ENCODE measurements at regions not wholly inside any gene's neighbourhood (a gene's known extent, or its start where the extent isn't known, plus 50 kb on each side); places are given as distances from the start of the nearest gene placed in this dataset.
"Not testable (repeated sequence)": the region's sequence is repeated elsewhere in the genome, so short reads cannot be mapped to it uniquely, and the experiment has no call there.

- no peak for DNase-seq (ENCODE audit: low spot score)
Measured at GRCh38 chr16:31754998-31755615, 118.5 kb upstream of the ZNF267 start.

- DNase-seq (ENCODE audit: low spot score), result no peak
Measured at GRCh38 chr16:31764103-31764502, 109.5 kb upstream of the ZNF267 start.

GRCh38 chr16:31767267-31767666, 106.3 kb upstream of the ZNF267 start:
- no peak for DNase-seq (ENCODE audit: low spot score)

GRCh38 chr16:31780342-31780741, 93.3 kb upstream of the ZNF267 start:
- DNase-seq (ENCODE audit: low spot score), result no peak

GRCh38 chr16:31785126-31785525, 88.5 kb upstream of the ZNF267 start:
- DNase-seq (ENCODE audit: low spot score), result no peak

GRCh38 chr16:31807086-31807485, 66.5 kb upstream of the ZNF267 start:
- DNase-seq (ENCODE audit: low spot score), result no peak

- no peak for DNase-seq (ENCODE audit: low spot score)
Measured at GRCh38 chr16:31810863-31811262, 62.7 kb upstream of the ZNF267 start.

- DNase-seq (ENCODE audit: low spot score), result not testable (repeated sequence)
Measured at GRCh38 chr16:31816141-31816540, 57.5 kb upstream of the ZNF267 start.

- no peak for DNase-seq (ENCODE audit: low spot score)
Measured at GRCh38 chr16:31819386-31819785, 54.2 kb upstream of the ZNF267 start.

GRCh38 chr16:31819948-31820347, 53.7 kb upstream of the ZNF267 start:
- no peak for DNase-seq (ENCODE audit: low spot score)

Data from CD4-positive, alpha-beta T cell treated with Interleukin-2 at 100 ng/mL for 4 hours (primary cell).